Transverse colon (tissue), 4 donors: ENCODE measurements at regions not wholly inside any gene's neighbourhood (a gene's known extent, or its start where the extent isn't known, plus 50 kb on each side); places are given as distances from the start of the nearest gene placed in this dataset.

ENCODE experiments used
- CTCF ChIP-seq, 5 experiments: fragments of 200-600 bp in 3 of 5; fragments of 450-650 bp in 2 of 5; sonication (generic) in 3 of 5; IDR thresholded peaks; 1 replicate in 2 of 5; 2 replicates in 3 of 5; pipeline ENCODE4 v1.5.1; 2016 to 2017; ENCODE audit warnings: antibody characterized with exemption in 5 of 5, inconsistent platforms in 3 of 5, mild to moderate bottlenecking in 2 of 5, moderate library complexity in 1 of 5
- POLR2AphosphoS5 ChIP-seq, 3 donors: sonication (generic); formaldehyde crosslinking; IDR thresholded peaks; one replicate each; pipeline ENCODE4 v1.6.1; 2016; ENCODE audit warnings: antibody characterized with exemption in 3 of 3

- no peak for TF ChIP-seq CTCF (IDR thresholded peaks at IDR 0.05)
- TF ChIP-seq POLR2AphosphoS5 (IDR thresholded peaks at IDR 0.05), result no peak
These were observed 277.5 kb downstream of the KCNS3 start for GRCh38 chr2:18156002-18156401.
